ENCODE measurements at regions not wholly inside any gene's neighbourhood (a gene's known extent, or its start where the extent isn't known, plus 50 kb on each side); places are given as distances from the start of the nearest gene placed in this dataset.

DNA sequence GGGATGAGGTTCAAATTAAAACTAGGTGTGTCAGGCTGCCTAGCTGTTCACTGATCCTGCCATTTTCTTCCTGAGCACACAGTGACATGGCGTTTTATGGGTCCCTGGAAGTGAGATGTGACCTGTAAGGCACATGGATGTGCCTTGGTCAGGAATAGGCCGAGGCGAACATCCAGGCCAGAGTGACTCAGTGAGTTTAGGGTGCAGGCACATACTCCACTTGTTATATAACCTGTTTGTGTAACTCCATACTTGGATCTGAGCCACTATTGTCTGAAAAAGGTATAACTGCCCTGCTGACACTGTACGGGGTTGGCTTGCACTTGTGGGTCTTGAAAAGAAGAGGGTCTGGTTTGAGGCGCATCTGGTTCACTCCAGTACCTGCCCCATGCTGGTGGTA, 150.1 kb upstream of the ADAMTS16 start:
- peak; percentile 33 for DNase-seq (ENCODE audit: low read depth)

DNA sequence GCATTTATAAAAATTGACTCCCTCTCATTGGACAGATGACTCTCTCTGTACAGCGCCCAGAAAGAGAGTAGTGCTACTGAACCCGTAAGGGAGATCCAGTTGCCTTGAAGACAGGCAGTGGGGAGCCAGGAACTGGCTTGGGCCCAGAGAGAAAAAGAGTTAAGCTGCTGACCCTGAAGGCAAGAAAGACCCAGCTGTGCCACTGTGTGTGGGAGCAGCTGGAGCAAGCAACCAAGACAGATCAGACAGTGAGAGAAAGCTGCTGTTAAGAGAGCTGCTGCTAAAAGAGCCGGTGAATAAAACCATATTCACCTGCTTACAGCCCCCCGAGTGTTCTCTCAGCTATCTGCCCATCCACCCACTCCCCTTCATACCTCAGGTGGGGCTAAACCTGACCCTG, 149.7 kb upstream of the ADAMTS16 start:
- no peak for DNase-seq (ENCODE audit: low read depth)

DNA sequence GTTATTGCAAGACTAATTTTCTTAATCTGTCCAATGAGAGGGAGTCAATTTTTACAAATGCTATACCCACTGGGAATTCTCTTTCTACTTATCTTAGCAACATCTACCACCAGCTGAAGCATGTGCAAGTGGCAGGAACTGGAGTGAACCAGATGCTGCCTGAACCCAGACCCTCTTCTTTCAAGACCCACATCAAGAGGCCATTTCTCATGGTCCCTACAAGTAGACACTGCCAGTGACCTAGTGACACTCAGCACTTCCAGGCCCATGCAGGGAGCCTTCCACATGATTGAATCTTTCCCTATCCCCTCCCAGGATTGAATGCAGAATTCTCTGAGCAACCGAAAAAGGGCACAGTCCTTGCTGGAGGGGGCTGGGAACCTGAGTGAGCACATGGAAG, 148.2 kb upstream of the ADAMTS16 start:
- no peak for DNase-seq (ENCODE audit: low read depth)

DNA sequence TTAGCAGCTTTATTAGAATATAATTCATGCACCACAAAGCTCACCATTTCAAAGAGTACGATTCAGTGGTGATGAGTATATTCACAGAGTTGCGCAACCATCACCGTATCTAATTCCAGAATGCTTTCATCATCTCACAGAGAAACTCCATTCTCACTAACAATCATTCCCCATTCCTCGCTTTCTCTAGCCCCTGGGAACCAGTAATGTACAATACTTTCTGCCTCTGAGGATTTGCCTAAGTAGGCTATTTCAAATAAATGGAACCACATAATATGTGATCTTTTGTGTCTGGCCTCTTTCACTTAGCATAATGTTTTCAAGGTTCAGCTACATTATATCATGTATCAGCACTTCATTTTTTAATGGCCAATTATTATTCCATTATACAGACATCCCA, 145.1 kb upstream of the ADAMTS16 start:
- peak; percentile 95 for DNase-seq (ENCODE audit: low read depth)

DNA sequence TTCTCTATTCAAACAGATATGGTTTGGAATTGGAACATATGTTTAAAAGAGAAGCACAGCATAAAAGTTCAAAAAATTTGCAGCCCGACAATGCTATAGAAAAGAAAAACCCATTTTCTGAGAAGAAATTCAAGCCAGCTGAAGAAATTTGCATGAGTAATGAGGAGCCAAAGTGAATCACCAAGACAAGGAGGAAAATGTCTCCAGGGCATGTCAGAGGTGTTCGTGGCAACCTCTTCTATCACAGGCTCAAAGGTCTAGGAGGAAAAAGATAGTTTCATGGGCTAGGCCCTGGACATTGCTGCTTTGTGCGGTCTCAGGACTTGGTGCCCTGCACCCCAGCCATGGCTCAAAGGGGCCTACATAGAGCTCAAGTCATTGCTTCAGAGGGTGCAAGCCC, 134.8 kb upstream of the ADAMTS16 start:
- no peak for DNase-seq (ENCODE audit: low read depth)

DNA sequence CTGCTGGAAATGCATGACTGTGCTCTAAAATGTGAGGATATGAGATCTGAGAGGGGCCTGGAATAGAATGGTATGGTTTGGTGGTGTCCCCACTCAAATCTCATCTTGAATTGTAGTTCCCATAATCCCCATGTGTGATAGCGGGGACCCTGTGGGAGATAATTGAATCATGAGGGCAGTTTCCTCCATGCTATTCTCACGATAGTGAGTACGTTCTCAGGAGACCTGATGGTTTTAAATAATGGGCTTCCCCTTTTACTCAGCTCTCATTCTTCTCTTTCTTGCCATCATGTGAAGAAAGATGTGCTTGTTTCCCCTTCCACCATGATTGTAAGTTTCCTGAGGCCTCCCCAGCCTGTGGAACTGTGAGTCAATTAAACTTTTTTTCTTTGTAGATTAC, 133.6 kb upstream of the ADAMTS16 start:
- no peak for DNase-seq (ENCODE audit: low read depth)

DNA sequence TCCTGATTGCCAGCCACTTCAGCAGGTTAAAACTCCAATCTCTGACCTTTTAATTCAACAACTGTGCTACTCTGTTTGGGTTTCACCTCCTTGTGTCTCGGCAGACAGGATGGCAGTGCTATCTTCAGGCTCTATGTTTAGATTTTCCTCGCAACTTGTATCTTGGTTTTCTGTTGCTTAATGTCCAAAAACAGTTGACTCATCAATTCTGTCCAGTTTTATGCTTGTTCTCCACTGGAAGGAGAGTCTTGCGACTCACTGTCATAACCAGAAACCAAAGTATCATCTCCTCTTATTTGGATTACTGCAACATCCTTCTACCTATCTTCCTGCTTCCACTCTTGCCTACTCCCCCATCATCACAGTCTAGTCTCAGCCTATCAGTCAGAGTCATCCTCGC, 130.9 kb upstream of the ADAMTS16 start:
- no peak for DNase-seq (ENCODE audit: low read depth)

DNA sequence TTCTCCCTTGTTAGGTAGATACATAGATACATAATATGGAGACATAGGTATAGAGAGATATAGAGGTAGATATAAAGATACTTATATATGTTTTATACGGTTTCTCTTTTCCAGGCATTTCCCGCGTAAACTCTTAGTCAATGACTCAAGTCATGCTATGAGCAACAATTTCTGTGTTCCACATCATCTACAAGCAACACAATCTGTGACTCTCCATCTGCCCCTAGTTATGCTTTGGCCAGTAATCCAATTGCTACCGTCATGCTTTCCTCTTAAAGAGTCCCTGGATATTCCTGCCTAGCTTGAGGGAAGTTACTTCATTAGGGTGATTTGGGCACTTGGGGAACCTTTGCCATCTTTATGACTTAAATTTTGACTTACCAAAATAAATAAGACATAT, 129.0 kb upstream of the ADAMTS16 start:
- DNase-seq (ENCODE audit: low read depth): no peak

DNA sequence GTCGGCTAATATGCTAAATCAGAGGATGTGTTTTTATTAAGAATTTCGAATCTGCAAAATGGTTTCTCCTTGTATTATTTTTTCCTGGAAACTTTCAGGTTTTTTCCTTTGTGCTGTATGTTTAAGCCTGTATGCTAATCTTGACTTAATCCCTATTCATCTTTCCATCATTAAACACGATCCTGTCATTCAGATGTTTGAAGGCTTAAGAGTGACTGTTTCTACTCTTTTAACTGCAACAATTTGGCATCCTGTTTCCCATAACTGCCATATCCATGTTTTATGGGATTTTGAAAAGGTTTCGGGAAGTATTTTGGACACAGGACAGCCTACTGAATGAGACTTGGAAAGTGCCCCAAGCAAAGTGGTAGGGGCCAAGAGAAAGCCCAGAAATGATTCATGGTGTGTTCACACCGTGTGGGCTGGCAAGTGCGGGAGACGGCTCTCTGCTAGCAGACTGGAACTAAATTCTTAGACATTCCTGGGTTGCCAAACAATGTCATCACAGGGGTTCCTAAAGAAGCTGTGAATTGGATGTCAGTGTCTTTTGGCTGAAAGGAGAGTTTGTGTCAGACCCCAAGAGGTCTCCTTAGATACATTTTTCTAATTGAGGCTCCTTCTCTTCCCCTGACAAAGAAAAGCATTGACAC, 125.4 kb upstream of the ADAMTS16 start:
- peak; percentile 90 for DNase-seq (ENCODE audit: low read depth)

DNA sequence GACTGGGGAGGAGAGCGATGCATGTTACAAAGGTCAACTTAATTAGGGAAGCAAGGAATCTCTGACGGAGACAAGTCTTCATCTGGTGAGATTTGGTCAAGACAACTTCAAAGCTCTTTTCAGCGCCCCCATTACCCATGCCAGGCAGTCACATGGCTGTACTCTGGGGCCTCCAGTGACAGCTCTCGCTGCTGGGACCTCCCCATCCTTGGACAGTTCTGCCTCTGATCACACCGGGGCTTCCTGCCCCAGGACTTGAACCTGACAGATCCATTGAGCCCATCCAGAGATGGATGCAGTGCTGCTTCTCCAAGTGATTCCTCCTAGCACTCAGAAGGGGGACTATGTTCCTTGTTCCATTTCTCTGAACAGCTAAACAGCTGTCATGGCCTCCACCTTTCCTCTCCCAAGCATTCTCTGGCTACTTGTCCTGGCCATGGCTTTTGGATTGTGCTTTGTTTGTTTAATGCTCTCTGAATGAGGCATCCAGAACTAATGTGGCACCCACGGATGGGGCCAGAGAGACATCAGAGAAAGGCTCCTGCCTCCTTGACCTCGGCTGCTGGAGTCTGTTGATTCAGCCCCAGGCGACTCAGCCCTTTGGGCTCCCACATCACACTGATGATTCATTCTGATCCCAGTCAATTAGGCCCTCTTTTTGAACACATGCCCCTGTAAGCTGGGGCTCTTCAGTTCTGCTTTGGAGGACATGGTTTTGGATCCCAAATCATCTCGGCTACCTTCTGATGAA, 122.1 kb upstream of the ADAMTS16 start:
- DNase-seq (ENCODE audit: low read depth): peak; percentile 88

DNA sequence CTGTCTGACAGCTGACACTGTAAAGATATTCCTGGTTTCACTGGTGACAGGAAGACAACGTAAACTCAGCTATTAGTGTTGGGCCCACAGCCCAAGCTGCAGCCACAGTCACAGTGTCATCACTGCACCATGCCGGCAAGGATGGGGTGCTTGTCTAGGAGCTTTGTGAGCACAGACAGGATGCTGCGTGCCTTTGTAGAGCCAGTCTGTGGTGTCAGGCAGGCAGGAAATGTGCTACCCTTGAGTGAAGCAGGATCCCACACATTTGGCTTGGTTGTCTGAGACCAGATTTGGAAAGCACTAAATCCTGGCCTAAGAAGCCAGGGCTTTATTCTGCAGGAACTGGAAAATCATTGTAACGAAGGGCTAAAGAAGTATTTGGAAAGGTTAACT, 121.6 kb upstream of the ADAMTS16 start:
- DNase-seq (ENCODE audit: low read depth): peak; percentile 17

DNA sequence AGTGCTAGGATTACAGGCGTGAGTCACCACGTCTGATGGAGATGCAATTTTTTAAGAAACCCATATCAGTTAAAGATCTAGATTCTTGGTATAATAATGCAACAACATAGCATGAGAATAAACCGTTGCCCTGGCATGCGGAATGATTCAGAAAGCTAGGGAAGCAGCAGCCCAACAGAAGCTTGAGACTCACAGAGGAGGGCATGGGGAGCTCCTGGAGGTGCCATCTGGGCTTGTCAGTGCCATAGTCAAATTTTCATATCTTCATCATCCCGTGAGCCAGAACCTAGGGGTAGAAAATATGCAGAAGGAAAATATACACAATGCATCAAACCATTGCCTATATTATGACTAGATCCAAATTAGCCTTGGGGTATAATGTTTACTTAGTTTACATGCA, 118.7 kb upstream of the ADAMTS16 start:
- no peak for DNase-seq (ENCODE audit: low read depth)

DNA sequence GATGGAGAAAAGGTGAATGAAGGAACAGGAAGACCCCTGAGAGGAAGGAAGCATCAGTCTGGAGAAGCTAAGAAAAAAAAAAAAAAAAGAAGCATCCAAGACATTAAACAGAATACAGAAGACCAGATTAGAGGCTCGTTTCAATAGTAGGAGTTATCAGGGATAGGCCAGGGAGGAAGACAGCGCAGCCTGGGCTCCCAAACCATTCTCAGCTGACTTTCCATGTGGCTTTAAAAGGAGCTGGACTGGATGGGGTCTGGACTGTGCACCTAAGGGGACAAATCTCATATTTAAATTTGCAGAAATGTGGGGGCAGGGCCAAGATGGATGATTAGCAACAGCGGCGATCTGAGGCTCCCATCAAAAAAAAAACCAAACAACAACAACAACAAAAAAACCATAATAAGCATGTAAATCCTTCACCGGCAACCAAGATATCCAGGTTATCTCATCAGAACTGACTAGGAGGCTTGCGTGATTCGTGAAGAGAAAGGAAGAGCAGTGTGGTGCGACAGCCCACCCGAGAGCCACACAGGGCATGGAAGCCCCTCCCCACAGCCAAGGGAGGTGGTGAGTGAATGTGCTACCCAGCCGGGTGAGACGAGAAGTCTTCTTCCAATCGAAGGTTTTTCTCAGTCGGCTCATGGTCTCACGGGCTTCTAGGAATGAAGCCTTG, 114.9 kb upstream of the ADAMTS16 start:
- no peak for DNase-seq (ENCODE audit: low read depth)

DNA sequence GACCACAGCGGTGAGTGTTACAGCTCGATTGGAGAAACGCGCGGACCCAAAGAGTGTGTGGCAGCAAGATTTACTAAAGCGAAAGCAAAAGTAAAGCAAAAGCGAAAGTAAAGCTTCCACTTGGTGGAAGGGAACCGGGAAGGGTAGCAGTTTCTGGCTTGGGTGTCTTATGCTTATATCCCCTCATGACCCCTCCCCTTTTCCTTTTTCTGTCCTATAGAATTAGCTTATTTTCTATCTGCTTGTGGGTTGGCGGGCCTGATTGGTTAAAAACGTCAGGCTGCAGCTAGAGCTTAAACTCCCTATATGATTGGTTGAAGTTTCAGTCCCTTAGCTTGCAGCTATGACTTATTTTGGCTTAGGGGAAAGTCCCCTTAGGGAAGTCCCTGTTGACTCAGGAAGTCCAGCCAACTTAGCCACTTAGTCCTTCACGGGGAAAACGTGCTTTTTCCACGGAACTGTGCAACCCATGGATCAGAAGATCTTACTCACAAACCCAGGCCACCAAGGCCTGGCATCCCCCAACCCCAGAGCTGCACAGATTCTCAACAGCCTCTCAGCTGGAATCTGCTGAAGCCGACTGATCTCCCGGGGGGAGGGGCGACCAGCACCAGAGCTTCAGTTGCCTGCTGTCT, 114.2 kb upstream of the ADAMTS16 start:
- peak; percentile 80 for DNase-seq (ENCODE audit: low read depth)

DNA sequence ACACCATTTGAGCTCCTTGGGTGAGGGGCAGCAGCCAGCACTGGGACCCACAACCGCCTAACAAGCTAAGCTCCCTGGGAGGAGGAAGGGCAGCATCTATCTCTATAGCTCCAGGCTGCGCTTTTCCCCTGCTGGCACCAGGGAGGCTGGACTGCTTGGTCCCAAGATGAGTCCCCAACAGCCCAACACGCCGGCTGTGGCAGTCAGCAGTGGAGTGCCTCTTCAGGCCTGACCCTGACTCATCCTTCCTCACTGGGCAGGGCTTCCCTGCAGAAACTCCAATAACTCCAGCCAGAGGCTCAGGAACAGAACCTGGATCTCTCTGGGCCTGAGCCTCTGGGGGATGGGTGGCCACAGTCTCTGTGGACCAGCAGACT, 113.7 kb upstream of the ADAMTS16 start:
- DNase-seq (ENCODE audit: low read depth): no peak

DNA sequence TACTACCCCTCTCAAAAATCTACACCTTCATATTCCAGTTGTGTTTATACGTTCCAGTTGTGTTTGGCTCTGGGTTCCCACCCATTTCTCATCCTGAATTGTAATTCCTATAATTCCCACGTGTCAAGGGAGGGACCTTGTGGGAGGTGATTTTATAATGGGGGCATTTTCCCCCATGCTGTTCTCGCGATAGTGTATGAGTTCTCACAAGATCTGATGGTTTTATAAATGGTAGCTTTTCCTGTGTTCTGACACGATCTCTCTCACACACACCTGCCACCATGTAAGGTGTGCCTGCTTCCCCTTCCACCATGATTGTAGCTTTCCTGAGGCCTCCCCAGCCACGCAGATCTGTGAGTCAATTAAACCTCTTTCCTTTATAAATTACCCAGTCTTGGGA, 108.5 kb upstream of the ADAMTS16 start:
- no peak for DNase-seq (ENCODE audit: low read depth)

DNA sequence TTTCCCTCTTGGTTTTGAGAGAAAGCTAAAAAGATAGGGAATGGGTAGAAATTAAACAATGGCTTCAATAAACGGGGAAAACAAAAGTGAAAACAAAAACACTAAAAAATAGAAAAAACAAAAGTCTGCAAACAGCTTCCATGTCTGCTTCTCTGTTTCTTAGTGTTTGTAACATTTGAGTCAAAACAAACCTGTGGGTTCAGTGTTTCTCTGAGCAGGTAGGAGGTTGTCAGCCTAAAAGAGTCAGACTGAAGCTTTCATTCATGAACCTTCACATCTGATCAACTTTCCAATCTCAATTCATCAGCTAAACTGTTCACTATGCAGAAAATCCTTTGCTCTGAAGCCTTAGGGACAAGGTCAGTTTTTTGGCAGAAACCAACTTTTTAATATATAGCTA, 102.5 kb upstream of the ADAMTS16 start:
- DNase-seq (ENCODE audit: low read depth): no peak

DNA sequence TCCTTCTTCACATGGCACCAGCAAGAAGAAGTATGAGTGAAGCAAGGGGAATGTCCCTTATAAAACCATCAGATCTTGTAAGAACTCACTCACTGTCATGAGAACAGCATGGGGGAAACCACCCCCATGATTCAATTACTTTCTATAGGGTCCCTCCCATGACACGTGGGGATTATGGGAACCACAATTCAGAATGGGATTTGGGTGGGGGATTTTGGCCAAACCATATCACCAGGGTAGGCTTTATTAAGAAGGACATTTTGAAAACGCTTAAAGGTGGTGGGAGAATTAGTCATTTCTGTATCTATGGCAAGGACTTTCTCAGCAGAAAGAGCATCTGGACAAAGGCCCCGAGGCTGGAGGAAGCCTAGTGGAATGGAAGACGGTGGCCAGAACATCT, 100.2 kb upstream of the ADAMTS16 start:
- no peak for DNase-seq (ENCODE audit: low read depth)

DNA sequence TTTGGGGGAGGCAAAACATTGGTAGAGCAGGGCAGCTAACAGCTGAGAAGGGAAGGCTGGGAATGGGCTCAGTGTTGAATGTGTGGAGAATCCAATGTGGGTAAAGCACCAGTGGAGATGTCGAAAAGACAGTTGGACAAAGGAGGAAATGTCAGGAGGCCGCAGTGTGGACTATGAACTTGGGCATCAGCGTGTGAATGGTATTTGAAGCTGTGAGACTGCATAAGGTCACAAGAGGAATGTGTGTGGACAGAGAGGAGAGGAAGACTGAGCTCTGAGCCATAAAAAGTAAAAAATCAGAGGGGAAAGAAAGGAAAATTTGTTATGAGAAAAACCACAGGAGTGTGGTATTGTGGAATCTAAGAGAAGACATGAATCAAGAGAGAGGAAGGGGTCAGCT, 99.4 kb upstream of the ADAMTS16 start:
- DNase-seq (ENCODE audit: low read depth): peak; percentile 72

DNA sequence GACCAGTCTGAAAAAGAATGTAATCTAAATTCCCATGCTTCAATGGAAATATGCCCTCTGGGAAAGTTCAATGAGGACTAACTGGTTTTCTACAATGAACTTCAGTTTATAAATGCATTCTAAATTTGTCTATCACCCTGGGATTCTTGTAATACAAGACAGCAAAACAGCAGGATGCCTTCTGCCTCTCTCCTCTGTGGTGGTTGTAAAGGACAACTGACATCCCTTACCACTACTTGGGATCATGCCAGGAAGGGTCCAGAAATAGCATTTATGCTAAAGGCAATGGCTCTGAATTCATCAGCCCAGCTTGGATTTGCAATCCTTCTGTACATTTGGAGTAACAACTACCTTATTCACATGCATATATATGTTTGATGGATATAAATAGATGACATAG, 97.3 kb upstream of the ADAMTS16 start:
- peak; percentile 59 for DNase-seq (ENCODE audit: low read depth)

DNA sequence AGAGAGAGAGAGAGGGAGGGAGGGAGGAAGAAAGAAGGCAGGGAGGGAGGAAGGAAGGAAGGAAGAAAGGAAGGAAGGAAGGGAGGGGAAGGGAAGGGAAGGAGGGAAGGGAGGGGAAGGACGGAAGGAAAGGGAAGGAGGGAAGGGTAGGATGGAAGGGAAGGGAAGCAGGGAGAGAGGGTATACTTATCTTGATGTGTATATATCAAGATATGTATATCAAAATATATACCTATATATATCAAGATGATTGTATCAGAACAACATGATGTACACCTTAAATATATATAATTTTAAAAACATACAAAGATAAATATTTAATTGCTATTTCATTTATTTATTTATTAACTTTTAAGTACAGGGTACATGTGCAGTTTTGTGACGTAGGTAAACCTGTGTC, 96.8 kb upstream of the ADAMTS16 start:
- no peak for DNase-seq (ENCODE audit: low read depth)

DNA sequence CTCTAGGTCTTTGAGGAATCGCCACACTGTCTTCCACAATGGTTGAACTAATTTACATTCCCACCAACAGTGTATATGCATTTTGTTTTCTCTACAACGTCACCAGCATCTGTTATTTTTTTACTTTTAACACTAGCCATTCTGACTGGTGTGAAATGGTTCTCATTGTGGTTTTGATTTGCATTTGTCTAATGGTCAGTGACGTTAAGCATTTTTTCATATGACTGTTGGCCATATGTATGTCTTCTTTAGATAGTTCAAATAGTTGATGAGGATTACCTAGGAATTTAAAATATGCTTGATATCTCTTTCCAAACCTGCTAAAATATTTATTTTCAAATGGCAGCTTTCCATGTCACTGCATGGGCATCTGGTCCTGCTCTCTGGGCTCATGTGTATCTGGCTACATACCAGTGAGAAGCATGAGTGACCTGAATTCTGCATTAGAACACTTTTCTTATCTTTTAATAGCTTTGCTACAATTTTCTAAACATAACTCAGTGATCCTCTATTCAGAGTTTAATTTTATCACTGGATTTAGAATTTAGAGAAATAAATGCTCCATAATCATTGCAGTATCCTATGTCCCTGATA, 95.8 kb upstream of the ADAMTS16 start:
- no peak for DNase-seq (ENCODE audit: low read depth)
